ENCODE measurements at regions not wholly inside any gene's neighbourhood (a gene's known extent, or its start where the extent isn't known, plus 50 kb on each side); places are given as distances from the start of the nearest gene placed in this dataset.

GRCh38 chr5:123906698-123907295, 394.8 kb downstream of the CSNK1G3 start:
- H3K36me3 ChIP-seq (ENCODE audit: control insufficient read depth in 2 of 4, insufficient read depth in 4 of 4, low read length in 3 of 4), result no peaks in the 10 kb centered on the region
- H4K20me1 ChIP-seq (replicated peaks in 1 of 2; ENCODE audit: control insufficient read depth in 1 of 2, insufficient read depth in 2 of 2, low read length in 2 of 2), result no peaks in the 10 kb centered on the region
- DNase-seq (ENCODE audit: low read depth in 1 of 2, low spot score in 2 of 2) (no peak), FAIRE-seq (no peak)
- H2BK5ac ChIP-seq (ENCODE audit: low read depth, low read length), result no peak overlapping the region
- H3K27ac ChIP-seq (ENCODE audit: low read depth, low read length), result no peak overlapping the region
- no peak overlapping the region for H3K14ac ChIP-seq (ENCODE audit: insufficient read length)
- H3K23ac ChIP-seq (ENCODE audit: insufficient read length), result no peak overlapping the region
- H3K79me2 ChIP-seq (ENCODE audit: control insufficient read depth in 1 of 2, insufficient read depth in 2 of 2, low read length in 2 of 2), result no peaks in the 10 kb centered on the region
- H4K8ac ChIP-seq (ENCODE audit: extremely low read depth, insufficient read depth, low read length), result no peak overlapping the region
- H3K18ac ChIP-seq (ENCODE audit: extremely low read depth, low read length), result no peak overlapping the region
- no peak overlapping the region for H3K56ac ChIP-seq (replicated peaks; ENCODE audit: insufficient read length, low read depth, low read length)
- no peaks in the 10 kb centered on the region for H3K79me1 ChIP-seq (ENCODE audit: low read depth, low read length)
- no peaks in the 10 kb centered on the region for H3K23me2 ChIP-seq (ENCODE audit: low read depth, low read length)
- H3K9ac ChIP-seq (replicated peaks in 1 of 4; ENCODE audit: extremely low read depth in 1 of 4, low read depth in 3 of 4, low read length in 3 of 4), result no peak overlapping the region
- H3K27me3 ChIP-seq (replicated peaks in 1 of 4; ENCODE audit: control insufficient read depth in 3 of 4, extremely low read depth in 1 of 4, insufficient read depth in 3 of 4, low read length in 3 of 4), result no peaks in the 10 kb centered on the region
- no peaks in the 10 kb centered on the region; a peak in 1 of 7 replicates for H3K4me1 ChIP-seq (replicated peaks in 1 of 4; ENCODE audit: control insufficient read depth in 3 of 4, insufficient read depth in 4 of 4, low read length in 3 of 4)
- ChIA-PET POLR2A (ENCODE audit: partially characterized antibody) (no interaction called here), CTCF (ENCODE audit: partially characterized antibody) (no interaction called here)
- H3K9me3 ChIP-seq (ENCODE audit: insufficient read depth in 2 of 2, low read depth in 1 of 2, low read length in 1 of 2), result no peaks in the 10 kb centered on the region
- WGBS, 2 experiments (ENCODE audit: extremely low coverage in 1 of 2, insufficient coverage in 1 of 2, insufficient read length in 1 of 2, insufficient replicate concordance in 2 of 2, low coverage in 1 of 2, low lambda C conversion rate in 2 of 2, missing lambda C conversion rate in 1 of 2), result 96% methylated on average over 4 of the region's 4 CpGs; no CpG with 5 or more reads in 1 of the 2 experiments
- no peak overlapping the region for H4K5ac ChIP-seq (ENCODE audit: insufficient read length, low read depth, low read length)
- no peak overlapping the region for H2BK12ac ChIP-seq (ENCODE audit: low read depth, low read length)
- H3K4me3 ChIP-seq (ENCODE audit: extremely low read depth in 1 of 4, insufficient read depth in 2 of 4, low read depth in 3 of 4, low read length in 4 of 4), result no peak overlapping the region
- no peak overlapping the region for H2BK20ac ChIP-seq (ENCODE audit: low read length)
- H3K4me2 ChIP-seq (ENCODE audit: insufficient read depth in 1 of 2, low read depth in 2 of 2, low read length in 2 of 2), result no peak overlapping the region
- no peak overlapping the region for H3K4ac ChIP-seq (replicated peaks; ENCODE audit: insufficient read length, low read depth, low read length)
- H2AFZ ChIP-seq (ENCODE audit: low read length), result no peak overlapping the region
- H4K91ac ChIP-seq (replicated peaks; ENCODE audit: insufficient read length, low read length), result no peak overlapping the region
- H2AK5ac ChIP-seq (ENCODE audit: low read depth, low read length), result no peak overlapping the region
- no peak overlapping the region for H2BK15ac ChIP-seq (ENCODE audit: low read length)
- TF ChIP-seq MAFK (IDR thresholded peaks at IDR 0.05; ENCODE audit: low read depth, low read length) (peak; percentile 55; the same call in 1 of the 2 replicates), POLR2AphosphoS5 (IDR thresholded peaks at IDR 0.05; ENCODE audit: low read depth, low read length) (no peak), TAF1 (IDR thresholded peaks at IDR 0.05; ENCODE audit: low read depth, low read length) (no peak)
- no peak overlapping the region for H2BK120ac ChIP-seq (replicated peaks; ENCODE audit: low read depth, low read length)

Data from H1 (cell line).